ENCODE measurements at regions not wholly inside any gene's neighbourhood (a gene's known extent, or its start where the extent isn't known, plus 50 kb on each side); places are given as distances from the start of the nearest gene placed in this dataset.

DNA sequence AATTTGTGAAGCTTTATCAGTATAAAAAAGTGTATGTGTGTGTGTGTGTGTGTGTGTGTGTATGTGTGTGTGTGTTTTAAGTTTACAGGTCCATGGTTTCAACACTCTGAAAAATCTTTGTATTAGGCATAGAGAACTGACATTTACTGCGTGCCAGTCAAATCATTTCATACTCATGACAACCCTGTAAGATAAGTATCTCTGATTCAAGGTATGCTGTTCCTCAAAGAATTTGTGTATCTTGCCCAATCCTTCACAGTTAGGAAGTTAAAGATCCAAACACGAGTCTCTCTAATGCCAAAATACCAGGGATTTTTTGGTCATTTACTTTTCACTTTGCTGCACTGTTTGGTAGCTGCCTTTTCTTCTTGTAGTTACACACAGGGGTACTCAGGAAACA, 1121.3 kb upstream of the AUTS2 start:
- no peaks in the 10 kb centered on the region for H3K9me3 ChIP-seq (ENCODE audit: insufficient read depth, low read length)
- no peak for TF ChIP-seq EZH2phosphoT487 (IDR thresholded peaks at IDR 0.05; ENCODE audit: low read depth)
- TF ChIP-seq, protein P1, sequence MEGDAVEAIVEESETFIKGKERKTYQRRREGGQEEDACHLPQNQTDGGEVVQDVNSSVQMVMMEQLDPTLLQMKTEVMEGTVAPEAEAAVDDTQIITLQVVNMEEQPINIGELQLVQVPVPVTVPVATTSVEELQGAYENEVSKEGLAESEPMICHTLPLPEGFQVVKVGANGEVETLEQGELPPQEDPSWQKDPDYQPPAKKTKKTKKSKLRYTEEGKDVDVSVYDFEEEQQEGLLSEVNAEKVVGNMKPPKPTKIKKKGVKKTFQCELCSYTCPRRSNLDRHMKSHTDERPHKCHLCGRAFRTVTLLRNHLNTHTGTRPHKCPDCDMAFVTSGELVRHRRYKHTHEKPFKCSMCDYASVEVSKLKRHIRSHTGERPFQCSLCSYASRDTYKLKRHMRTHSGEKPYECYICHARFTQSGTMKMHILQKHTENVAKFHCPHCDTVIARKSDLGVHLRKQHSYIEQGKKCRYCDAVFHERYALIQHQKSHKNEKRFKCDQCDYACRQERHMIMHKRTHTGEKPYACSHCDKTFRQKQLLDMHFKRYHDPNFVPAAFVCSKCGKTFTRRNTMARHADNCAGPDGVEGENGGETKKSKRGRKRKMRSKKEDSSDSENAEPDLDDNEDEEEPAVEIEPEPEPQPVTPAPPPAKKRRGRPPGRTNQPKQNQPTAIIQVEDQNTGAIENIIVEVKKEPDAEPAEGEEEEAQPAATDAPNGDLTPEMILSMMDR (IDR thresholded peaks at IDR 0.05; ENCODE audit: low read depth, low read length) = no peak
- no peak overlapping the region for H3K27ac ChIP-seq (ENCODE audit: low read length)

DNA sequence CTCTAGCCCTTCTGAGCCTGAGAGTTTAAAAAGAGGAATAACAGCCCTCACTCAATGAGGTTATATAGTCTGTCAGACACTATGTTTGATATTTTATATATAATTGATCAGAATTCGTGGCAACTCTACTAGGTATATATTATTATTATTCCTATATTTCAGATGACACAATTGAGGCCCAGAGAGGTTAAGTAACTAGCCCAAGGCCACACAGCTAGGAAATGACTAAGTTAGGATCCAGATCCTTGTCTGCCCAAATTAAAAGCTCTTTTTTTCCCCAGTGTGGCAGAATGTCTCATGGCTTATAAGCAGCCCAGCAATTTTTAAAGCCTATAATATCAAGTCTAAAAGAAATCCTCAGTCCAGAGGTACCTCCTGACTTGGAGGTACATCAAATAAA, 1119.9 kb upstream of the AUTS2 start:
- Histone ChIP-seq H3K79me2 (ENCODE audit: low read length) (no peaks in the 10 kb centered on the region), H3K4me1 (ENCODE audit: low read length) (no peaks in the 10 kb centered on the region), H3K4me3 (ENCODE audit: low read length) (no peak overlapping the region), H3K27ac (ENCODE audit: low read length) (no peak overlapping the region), H3K9me3 (ENCODE audit: insufficient read depth, low read length) (no peaks in the 10 kb centered on the region), H4K20me1 (ENCODE audit: insufficient read depth, low read length) (no peaks in the 10 kb centered on the region), H3K27me3 (ENCODE audit: low read depth, low read length) (no peaks in the 10 kb centered on the region), H3K36me3 (replicated peaks; ENCODE audit: low read depth, low read length) (no peaks in the 10 kb centered on the region), H3K4me2 (ENCODE audit: low read length) (no peak overlapping the region), H2AFZ (ENCODE audit: low read depth, low read length) (no peak overlapping the region), H3K9ac (ENCODE audit: low read length) (no peak overlapping the region)
- TF ChIP-seq EZH2phosphoT487 (IDR thresholded peaks at IDR 0.05; ENCODE audit: low read depth) = no peak
- TF ChIP-seq, protein P1 (IDR thresholded peaks at IDR 0.05; ENCODE audit: low read depth, low read length) = no peak

More for the DNA sequence above, 1121.3 kb upstream of the AUTS2 start:
- Histone ChIP-seq H3K4me2 (ENCODE audit: low read length) (no peak overlapping the region), H2AFZ (ENCODE audit: low read depth, low read length) (no peak overlapping the region), H3K4me1 (ENCODE audit: low read length) (no peaks in the 10 kb centered on the region), H3K9ac (ENCODE audit: low read length) (no peak overlapping the region), H4K20me1 (ENCODE audit: insufficient read depth, low read length) (no peaks in the 10 kb centered on the region), H3K27me3 (ENCODE audit: low read depth, low read length) (no peaks in the 10 kb centered on the region), H3K4me3 (ENCODE audit: low read length) (no peak overlapping the region), H3K79me2 (ENCODE audit: low read length) (no peaks in the 10 kb centered on the region), H3K36me3 (replicated peaks; ENCODE audit: low read depth, low read length) (no peaks in the 10 kb centered on the region)

DNA sequence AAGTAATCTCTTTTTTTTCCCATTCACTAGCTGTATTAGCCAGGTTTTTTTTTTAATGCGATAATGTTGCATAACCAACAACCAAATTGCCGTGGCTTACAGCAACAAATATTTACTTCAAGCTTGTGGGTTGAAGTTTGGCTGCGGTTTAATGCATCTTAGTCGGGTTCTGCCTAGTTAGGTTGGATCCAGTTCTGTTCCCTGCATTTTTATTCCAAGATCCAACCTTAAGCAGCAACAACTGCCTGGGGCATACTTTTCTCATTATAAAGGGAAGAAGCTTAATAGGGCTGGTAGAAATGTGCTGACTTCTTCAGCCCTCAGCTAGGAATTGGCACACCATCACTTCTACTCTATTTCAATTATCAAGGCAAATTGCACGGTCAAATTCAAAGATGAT, 1115.5 kb upstream of the AUTS2 start:
- Histone ChIP-seq H4K20me1 (ENCODE audit: insufficient read depth, low read length) (no peaks in the 10 kb centered on the region), H3K4me3 (ENCODE audit: low read length) (no peak overlapping the region), H3K4me2 (ENCODE audit: low read length) (no peak overlapping the region), H3K36me3 (replicated peaks; ENCODE audit: low read depth, low read length) (no peaks in the 10 kb centered on the region), H3K27me3 (ENCODE audit: low read depth, low read length) (no peaks in the 10 kb centered on the region), H3K9ac (ENCODE audit: low read length) (no peak overlapping the region), H3K27ac (ENCODE audit: low read length) (no peak overlapping the region), H3K79me2 (ENCODE audit: low read length) (no peaks in the 10 kb centered on the region), H2AFZ (ENCODE audit: low read depth, low read length) (no peak overlapping the region), H3K9me3 (ENCODE audit: insufficient read depth, low read length) (no peaks in the 10 kb centered on the region), H3K4me1 (ENCODE audit: low read length) (no peaks in the 10 kb centered on the region)
- TF ChIP-seq, protein P1 (IDR thresholded peaks at IDR 0.05; ENCODE audit: low read depth, low read length) = no peak
- TF ChIP-seq EZH2phosphoT487 (IDR thresholded peaks at IDR 0.05; ENCODE audit: low read depth) = no peak

DNA sequence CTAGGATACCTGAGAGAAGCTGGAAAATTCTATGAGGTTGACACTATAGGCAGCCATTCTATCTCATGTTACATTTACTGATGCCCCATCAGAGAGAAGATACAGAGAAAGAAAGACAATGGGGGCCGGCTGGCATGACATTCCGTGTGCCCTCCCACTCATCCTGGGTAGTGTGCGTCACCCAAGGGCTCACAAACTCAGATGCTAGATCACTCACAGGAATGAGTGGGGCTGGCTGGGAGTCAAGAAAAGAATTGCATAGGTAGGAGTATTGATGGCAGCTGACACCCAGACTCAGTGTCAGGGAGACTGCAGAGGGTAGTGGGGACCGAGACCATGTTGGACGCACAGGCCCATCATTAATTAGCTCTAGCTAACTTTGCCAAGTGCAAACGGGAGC, 1113.5 kb upstream of the AUTS2 start:
- no peak overlapping the region for H3K27ac ChIP-seq (ENCODE audit: low read length)
- H4K20me1 ChIP-seq (ENCODE audit: insufficient read depth, low read length) = no peaks in the 10 kb centered on the region
- H3K4me2 ChIP-seq (ENCODE audit: low read length) = no peak overlapping the region
- H3K9ac ChIP-seq (ENCODE audit: low read length) = no peak overlapping the region
- H2AFZ ChIP-seq (ENCODE audit: low read depth, low read length) = no peak overlapping the region
- H3K9me3 ChIP-seq (ENCODE audit: insufficient read depth, low read length) = no peaks in the 10 kb centered on the region
- no peaks in the 10 kb centered on the region for H3K79me2 ChIP-seq (ENCODE audit: low read length)
- no peaks in the 10 kb centered on the region for H3K27me3 ChIP-seq (ENCODE audit: low read depth, low read length)
- TF ChIP-seq, protein P1 (IDR thresholded peaks at IDR 0.05; ENCODE audit: low read depth, low read length) = no peak
- TF ChIP-seq EZH2phosphoT487 (IDR thresholded peaks at IDR 0.05; ENCODE audit: low read depth) = no peak
- no peaks in the 10 kb centered on the region for H3K36me3 ChIP-seq (replicated peaks; ENCODE audit: low read depth, low read length)
- H3K4me1 ChIP-seq (ENCODE audit: low read length) = no peaks in the 10 kb centered on the region
- H3K4me3 ChIP-seq (ENCODE audit: low read length) = no peak overlapping the region

All from OCI-LY3 (cell line).